IMR-90 (cell line): ENCODE measurements at regions not wholly inside any gene's neighbourhood (a gene's known extent, or its start where the extent isn't known, plus 50 kb on each side); places are given as distances from the start of the nearest gene placed in this dataset.

Source experiments
- ATAC-seq: fragments of 200-7000 bp; cut with Tn5 transposase; 2 replicates; pipeline ENCODE4 v1.9.1; 2020; ENCODE audit warnings: low read depth, mild to moderate bottlenecking, moderate library complexity
- BruUV-seq: library from RNA; stranded (reverse); fragments of 400-500 nt; replicated peaks from 2 replicates; lab custom pipeline; 2021; lab: Mats Ljungman, UMichigan
- CTCF ChIA-PET: fragments of 300-600 bp; formaldehyde crosslinking; extraction: SDS; loops from one replicate; lab custom pipeline; 2021; ENCODE audit warnings: antibody characterized with exemption; lab: Yijun Ruan, JAX
- POLR2A ChIA-PET: fragments of 300-600 bp; sonication (Branson Sonifier 250); formaldehyde crosslinking; loops from one replicate; lab custom pipeline; 2022; ENCODE audit warnings: antibody characterized with exemption; ENCODE audit not compliant: unreplicated experiment; lab: Charles Lee
- DNase-seq: peaks from one replicate; pipeline ENCODE4 v3.0.0; 2013
- H2AFZ ChIP-seq: replicated peaks from 2 replicates; pipeline ENCODE3; 2013; ENCODE audit warnings: low read length, mild to moderate bottlenecking; ENCODE audit not compliant: poor library complexity
- H2AK5ac ChIP-seq: 2 replicates; pipeline ENCODE4 v1.6.1; 2013; ENCODE audit warnings: low read depth, low read length, inconsistent platforms
- H2AK9ac ChIP-seq: replicated peaks from 2 replicates; pipeline ENCODE3; 2013; ENCODE audit warnings: mild to moderate bottlenecking, low read depth, low read length, moderate library complexity; ENCODE audit not compliant: poor library complexity
- H2BK120ac ChIP-seq: 2 replicates; pipeline ENCODE4 v1.6.1; 2013; ENCODE audit warnings: low read depth, low read length, inconsistent platforms
- H2BK15ac ChIP-seq: 3 replicates; pipeline ENCODE4 v1.6.1; 2013; ENCODE audit warnings: low read depth, low read length, inconsistent platforms
- H2BK20ac ChIP-seq: 2 replicates; pipeline ENCODE4 v1.6.1; 2013; ENCODE audit warnings: low read depth, mild to moderate bottlenecking, inconsistent platforms, low read length, moderate library complexity
- H2BK5ac ChIP-seq: 2 replicates; pipeline ENCODE4 v1.6.1; 2013; ENCODE audit warnings: mild to moderate bottlenecking, low read depth, low read length, inconsistent platforms; ENCODE audit not compliant: poor library complexity, severe bottlenecking
- H3K14ac ChIP-seq: replicated peaks from 2 replicates; pipeline ENCODE4 v1.6.1; 2013; ENCODE audit warnings: low read depth, low read length, inconsistent platforms
- H3K18ac ChIP-seq: 2 replicates; pipeline ENCODE4 v1.6.1; 2013; ENCODE audit warnings: low read depth, low read length, control low read depth
- H3K23ac ChIP-seq: 2 replicates; pipeline ENCODE4 v1.6.1; 2013; ENCODE audit warnings: low read depth, low read length, inconsistent platforms
- H3K27ac ChIP-seq: 2 replicates; pipeline ENCODE4 v1.5.1; 2013; ENCODE audit warnings: mild to moderate bottlenecking, control low read depth, low read length; ENCODE audit not compliant: insufficient read depth
- H3K27me3 ChIP-seq: 2 replicates; pipeline ENCODE4 v1.6.1; 2013; ENCODE audit warnings: low read length; ENCODE audit not compliant: control insufficient read depth, insufficient read depth
- H3K36me3 ChIP-seq: 2 replicates; pipeline ENCODE4 v1.6.1; 2013; ENCODE audit warnings: low read length, mixed read lengths; ENCODE audit not compliant: control insufficient read depth, insufficient read depth
- H3K4ac ChIP-seq: 2 replicates; pipeline ENCODE4 v1.6.1; 2013; ENCODE audit warnings: low read depth, low read length, inconsistent platforms
- H3K4me1 ChIP-seq: 2 replicates; pipeline ENCODE4 v1.6.1; 2013; ENCODE audit warnings: low read length, mixed read lengths; ENCODE audit not compliant: control insufficient read depth, insufficient read depth
- H3K4me2 ChIP-seq: 2 replicates; pipeline ENCODE4 v1.6.1; 2013; ENCODE audit warnings: low read depth, mild to moderate bottlenecking, control low read depth, low read length, moderate library complexity
- H3K4me3 ChIP-seq: 2 replicates; pipeline ENCODE4 v1.5.1; 2013; ENCODE audit warnings: low read depth, mild to moderate bottlenecking, control low read depth, low read length, moderate library complexity; ENCODE audit not compliant: insufficient read depth
- H3K56ac ChIP-seq: 2 replicates; pipeline ENCODE4 v1.6.1; 2013; ENCODE audit warnings: low read length, inconsistent platforms; ENCODE audit not compliant: insufficient read depth; ENCODE audit errors: extremely low read depth
- H3K79me1 ChIP-seq, 2 experiments: 2 replicates each; pipeline ENCODE4 v1.6.1; 2013; ENCODE audit warnings: low read length in 2 of 2, inconsistent platforms in 1 of 2, low read depth in 1 of 2
- H3K9ac ChIP-seq: 2 replicates; pipeline ENCODE4 v1.6.1; 2013; ENCODE audit warnings: low read depth, low read length, control low read depth
- H3K9me1 ChIP-seq: 2 replicates; pipeline ENCODE4 v1.6.1; 2013; ENCODE audit warnings: low read length, inconsistent platforms; ENCODE audit not compliant: insufficient read depth
- H3K9me3 ChIP-seq: 2 replicates; pipeline ENCODE4 v1.6.1; 2013; ENCODE audit warnings: low read length; ENCODE audit not compliant: control insufficient read depth, insufficient read depth
- H4K20me1 ChIP-seq: 2 replicates; pipeline ENCODE4 v1.6.1; 2013; ENCODE audit warnings: low read length, inconsistent platforms; ENCODE audit not compliant: insufficient read depth
- H4K5ac ChIP-seq: 2 replicates; pipeline ENCODE4 v1.6.1; 2013; ENCODE audit warnings: mild to moderate bottlenecking, low read depth, low read length, control low read depth
- H4K8ac ChIP-seq, 2 experiments: 2 replicates each; pipeline ENCODE4 v1.6.1; 2013; ENCODE audit warnings: low read depth in 2 of 2, low read length in 2 of 2, control low read depth in 1 of 2, inconsistent platforms in 1 of 2
- H4K91ac ChIP-seq: 2 replicates; pipeline ENCODE4 v1.6.1; 2013; ENCODE audit warnings: low read depth, low read length, inconsistent platforms; ENCODE audit not compliant: insufficient read depth
- BHLHE40 ChIP-seq: fragments of 150-350 bp; IDR thresholded peaks from 2 replicates; pipeline ENCODE4 v1.6.1; 2016; ENCODE audit warnings: mild to moderate bottlenecking, low read depth, low read length
- CEBPB ChIP-seq: IDR thresholded peaks from 2 replicates; pipeline ENCODE4 v1.6.1; 2012; ENCODE audit warnings: low read depth, low read length, improper control_type of control experiment
- ELK1 ChIP-seq: fragments of 150-350 bp; IDR thresholded peaks from 2 replicates; pipeline ENCODE4 v1.6.1; 2016; ENCODE audit warnings: low read depth, mild to moderate bottlenecking, low read length, moderate library complexity, borderline replicate concordance
- FOS ChIP-seq: fragments of 150-350 bp; IDR thresholded peaks from 2 replicates; pipeline ENCODE4 v1.6.1; 2016; ENCODE audit warnings: low read depth, low read length
- MAFK ChIP-seq: IDR thresholded peaks from 2 replicates; pipeline ENCODE4 v1.6.1; 2012; ENCODE audit warnings: low read depth, low read length, improper control_type of control experiment
- MXI1 ChIP-seq: IDR thresholded peaks from 2 replicates; pipeline ENCODE4 v1.6.1; 2012; ENCODE audit warnings: low read depth, mild to moderate bottlenecking, low read length, moderate library complexity, borderline replicate concordance
- RAD21 ChIP-seq: IDR thresholded peaks from 2 replicates; pipeline ENCODE4 v1.6.1; 2012; ENCODE audit warnings: low read length, improper control_type of control experiment
- RCOR1 ChIP-seq: IDR thresholded peaks from 2 replicates; pipeline ENCODE4 v1.6.1; 2012; ENCODE audit warnings: mild to moderate bottlenecking, low read length, improper control_type of control experiment; ENCODE audit not compliant: insufficient replicate concordance
- RFX5 ChIP-seq: IDR thresholded peaks from 2 replicates; pipeline ENCODE4 v1.8.0; 2012; ENCODE audit warnings: low read depth, mild to moderate bottlenecking, low read length, moderate library complexity
- WGBS, 2 experiments: methylation state at CpG; one replicate each; pipeline versions ENCODE4 v1.1.5 to v1.1.7; 2013; ENCODE audit warnings: missing lambda C conversion rate in 2 of 2; ENCODE audit not compliant: insufficient read length in 1 of 2; ENCODE audit errors: extremely low coverage in 2 of 2; 5-methylcytosine and 5-hydroxymethylcytosine counted together
- dilution Hi-C: fragments of 300-500 bp; cut with HindIII; formaldehyde crosslinking; loops from one replicate; pipeline ENCODE4 v1.14.3; 2018; ENCODE audit warnings: low sequenced_read_pairs; ENCODE audit not compliant: unreplicated experiment
- in situ Hi-C: fragments of 300-500 bp; cut with MboI; formaldehyde crosslinking; loops from 3 replicates; pipeline ENCODE4 v1.14.3; 2019; ENCODE audit warnings: low sequenced_read_pairs, inconsistent platforms, mixed read lengths
- intact Hi-C: fragments of 100-400 bp; cut with micrococcal nuclease; formaldehyde crosslinking; loops from 2 replicates; pipeline ENCODE4 v1.10.0; 2022
- TF ChIP-seq, protein P1 (sequence below): fragments of 150-350 bp; IDR thresholded peaks from 2 replicates; pipeline ENCODE4 v1.6.1; 2017; ENCODE audit warnings: mild to moderate bottlenecking, antibody characterized with exemption, low read length, low read depth
- TF ChIP-seq, protein P2 (sequence below): conservative IDR thresholded peaks from 2 replicates; pipeline ENCODE4 v1.5.1; 2012; ENCODE audit warnings: mild to moderate bottlenecking, low read depth, low read length, improper control_type of control experiment

DNA sequence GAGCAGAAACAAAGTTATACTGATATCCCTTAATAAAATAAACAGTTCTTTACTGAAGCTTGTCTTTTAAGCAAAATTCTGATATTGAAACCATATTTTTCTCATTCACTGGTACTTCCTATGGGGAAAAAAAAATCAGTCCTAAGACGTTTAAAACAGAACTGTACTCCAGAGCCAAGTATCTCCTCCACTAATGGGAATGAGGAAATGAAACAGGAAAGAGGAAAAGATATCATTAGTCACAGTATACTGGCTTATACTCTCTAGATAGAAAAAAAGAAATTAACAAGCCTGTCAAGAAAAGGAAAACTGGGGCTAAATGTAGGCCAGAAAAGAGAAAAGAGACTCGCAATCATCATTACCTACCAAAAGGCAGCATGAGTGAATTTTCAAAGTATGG is 252.7 kb downstream of the CENPC start:
- no peak overlapping the region for H4K8ac ChIP-seq
- H3K9me1 ChIP-seq, result no peaks in the 10 kb centered on the region
- peaks cover 5% of the 10 kb centered on the region for H3K9me3 ChIP-seq
- no peak overlapping the region for H4K5ac ChIP-seq
- no peaks in the 10 kb centered on the region for H4K20me1 ChIP-seq
- TF ChIP-seq ELK1 (no peak), MAFK (no peak), BHLHE40 (no peak), RFX5 (no peak), RAD21 (no peak), RCOR1 (no peak), MXI1 (no peak), CEBPB (no peak), FOS (no peak)
- TF ChIP-seq, protein P1, sequence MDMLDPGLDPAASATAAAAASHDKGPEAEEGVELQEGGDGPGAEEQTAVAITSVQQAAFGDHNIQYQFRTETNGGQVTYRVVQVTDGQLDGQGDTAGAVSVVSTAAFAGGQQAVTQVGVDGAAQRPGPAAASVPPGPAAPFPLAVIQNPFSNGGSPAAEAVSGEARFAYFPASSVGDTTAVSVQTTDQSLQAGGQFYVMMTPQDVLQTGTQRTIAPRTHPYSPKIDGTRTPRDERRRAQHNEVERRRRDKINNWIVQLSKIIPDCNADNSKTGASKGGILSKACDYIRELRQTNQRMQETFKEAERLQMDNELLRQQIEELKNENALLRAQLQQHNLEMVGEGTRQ, result no peak
- TF ChIP-seq, protein P2, sequence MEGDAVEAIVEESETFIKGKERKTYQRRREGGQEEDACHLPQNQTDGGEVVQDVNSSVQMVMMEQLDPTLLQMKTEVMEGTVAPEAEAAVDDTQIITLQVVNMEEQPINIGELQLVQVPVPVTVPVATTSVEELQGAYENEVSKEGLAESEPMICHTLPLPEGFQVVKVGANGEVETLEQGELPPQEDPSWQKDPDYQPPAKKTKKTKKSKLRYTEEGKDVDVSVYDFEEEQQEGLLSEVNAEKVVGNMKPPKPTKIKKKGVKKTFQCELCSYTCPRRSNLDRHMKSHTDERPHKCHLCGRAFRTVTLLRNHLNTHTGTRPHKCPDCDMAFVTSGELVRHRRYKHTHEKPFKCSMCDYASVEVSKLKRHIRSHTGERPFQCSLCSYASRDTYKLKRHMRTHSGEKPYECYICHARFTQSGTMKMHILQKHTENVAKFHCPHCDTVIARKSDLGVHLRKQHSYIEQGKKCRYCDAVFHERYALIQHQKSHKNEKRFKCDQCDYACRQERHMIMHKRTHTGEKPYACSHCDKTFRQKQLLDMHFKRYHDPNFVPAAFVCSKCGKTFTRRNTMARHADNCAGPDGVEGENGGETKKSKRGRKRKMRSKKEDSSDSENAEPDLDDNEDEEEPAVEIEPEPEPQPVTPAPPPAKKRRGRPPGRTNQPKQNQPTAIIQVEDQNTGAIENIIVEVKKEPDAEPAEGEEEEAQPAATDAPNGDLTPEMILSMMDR, result no peak
- ChIA-PET POLR2A (no interaction called here), CTCF (interaction anchor here (0.8 kb wide), 1 partner anchor 41 kb away, joined by 3 read pairs; no protein-coding TSS in a partner anchor)
- ATAC-seq, result no peak
- H3K27ac ChIP-seq, result no peak overlapping the region
- intact Hi-C loops (no loop called here), dilution Hi-C loops (no loop called here), in situ Hi-C loops (no loop called here)
- H3K79me1 ChIP-seq, result no peaks in the 10 kb centered on the region
- DNase-seq, result no peak
- H3K23ac ChIP-seq, result no peak overlapping the region
- no peaks in the 10 kb centered on the region for H3K36me3 ChIP-seq
- H2AFZ ChIP-seq, result no peak overlapping the region
- H3K4me2 ChIP-seq, result no peak overlapping the region
- H4K91ac ChIP-seq, result no peak overlapping the region
- H3K4ac ChIP-seq, result no peak overlapping the region
- H2BK20ac ChIP-seq, result no peak overlapping the region
- H3K56ac ChIP-seq, result no peak overlapping the region
- no peaks in the 10 kb centered on the region for H3K27me3 ChIP-seq
- no CpG with 5 or more reads among the region's 2 CpGs for WGBS, 2 experiments
- no peak overlapping the region for H2BK5ac ChIP-seq
- H3K18ac ChIP-seq, result no peak overlapping the region
- BruUV-seq, result no TSS peak
- H2AK5ac ChIP-seq, result no peak overlapping the region
- H3K4me1 ChIP-seq, result no peaks in the 10 kb centered on the region
- H3K4me3 ChIP-seq, result no peak overlapping the region
- no peak overlapping the region for H2BK120ac ChIP-seq
- H2BK15ac ChIP-seq, result no peak overlapping the region
- H2AK9ac ChIP-seq, result no peak overlapping the region
- no peak overlapping the region for H3K9ac ChIP-seq
- no peak overlapping the region for H3K14ac ChIP-seq
